ENCODE measurements at regions not wholly inside any gene's neighbourhood (a gene's known extent, or its start where the extent isn't known, plus 50 kb on each side); places are given as distances from the start of the nearest gene placed in this dataset.

GRCh38 chr7:139561-140243 lies 52.7 kb upstream of the FAM20C start:
- no peak for DNase-seq

GRCh38 chr7:140996-141395 lies 51.4 kb upstream of the FAM20C start:
- no peak for DNase-seq

- DNase-seq, result no peak
Measured at GRCh38 chr7:142248-142941, 50.0 kb upstream of the FAM20C start.

All from NCI-H1092 (cell line).